ENCODE measurements at regions not wholly inside any gene's neighbourhood (a gene's known extent, or its start where the extent isn't known, plus 50 kb on each side); places are given as distances from the start of the nearest gene placed in this dataset.

GRCh38 chr6:15861486-15861885 lies 198.7 kb upstream of the DTNBP1 start:
- TF ChIP-seq CTCF (conservative IDR thresholded peaks at IDR 0.05), result no peak

GRCh38 chr6:15854826-15855710 lies 192.2 kb upstream of the DTNBP1 start:
- TF ChIP-seq CTCF (conservative IDR thresholded peaks at IDR 0.05), result no peak

More at GRCh38 chr6:15861486-15861885, 198.7 kb upstream of the DTNBP1 start:
- H3K27ac ChIP-seq, result no peak overlapping the region

GRCh38 chr6:15854378-15854777 lies 191.6 kb upstream of the DTNBP1 start:
- no peak for TF ChIP-seq CTCF (conservative IDR thresholded peaks at IDR 0.05)
- no peak overlapping the region for H3K27ac ChIP-seq

More at GRCh38 chr6:15854826-15855710, 192.2 kb upstream of the DTNBP1 start:
- no peak overlapping the region for H3K27ac ChIP-seq

GRCh38 chr6:15853259-15853658 lies 190.4 kb upstream of the DTNBP1 start:
- no peak overlapping the region for H3K27ac ChIP-seq
- TF ChIP-seq CTCF (conservative IDR thresholded peaks at IDR 0.05), result no peak

GRCh38 chr6:15852289-15852688 lies 189.5 kb upstream of the DTNBP1 start:
- no peak for TF ChIP-seq CTCF (conservative IDR thresholded peaks at IDR 0.05)

GRCh38 chr6:15849395-15849794 lies 186.6 kb upstream of the DTNBP1 start:
- no peak for TF ChIP-seq CTCF (conservative IDR thresholded peaks at IDR 0.05)
- H3K27ac ChIP-seq, result no peak overlapping the region

More at GRCh38 chr6:15852289-15852688, 189.5 kb upstream of the DTNBP1 start:
- no peak overlapping the region for H3K27ac ChIP-seq

- H3K27ac ChIP-seq, result no peak overlapping the region
- no peak for TF ChIP-seq CTCF (conservative IDR thresholded peaks at IDR 0.05)
These were observed 182.7 kb upstream of the DTNBP1 start for GRCh38 chr6:15845492-15845891.
